ENCODE measurements at regions not wholly inside any gene's neighbourhood (a gene's known extent, or its start where the extent isn't known, plus 50 kb on each side); places are given as distances from the start of the nearest gene placed in this dataset.

DNA sequence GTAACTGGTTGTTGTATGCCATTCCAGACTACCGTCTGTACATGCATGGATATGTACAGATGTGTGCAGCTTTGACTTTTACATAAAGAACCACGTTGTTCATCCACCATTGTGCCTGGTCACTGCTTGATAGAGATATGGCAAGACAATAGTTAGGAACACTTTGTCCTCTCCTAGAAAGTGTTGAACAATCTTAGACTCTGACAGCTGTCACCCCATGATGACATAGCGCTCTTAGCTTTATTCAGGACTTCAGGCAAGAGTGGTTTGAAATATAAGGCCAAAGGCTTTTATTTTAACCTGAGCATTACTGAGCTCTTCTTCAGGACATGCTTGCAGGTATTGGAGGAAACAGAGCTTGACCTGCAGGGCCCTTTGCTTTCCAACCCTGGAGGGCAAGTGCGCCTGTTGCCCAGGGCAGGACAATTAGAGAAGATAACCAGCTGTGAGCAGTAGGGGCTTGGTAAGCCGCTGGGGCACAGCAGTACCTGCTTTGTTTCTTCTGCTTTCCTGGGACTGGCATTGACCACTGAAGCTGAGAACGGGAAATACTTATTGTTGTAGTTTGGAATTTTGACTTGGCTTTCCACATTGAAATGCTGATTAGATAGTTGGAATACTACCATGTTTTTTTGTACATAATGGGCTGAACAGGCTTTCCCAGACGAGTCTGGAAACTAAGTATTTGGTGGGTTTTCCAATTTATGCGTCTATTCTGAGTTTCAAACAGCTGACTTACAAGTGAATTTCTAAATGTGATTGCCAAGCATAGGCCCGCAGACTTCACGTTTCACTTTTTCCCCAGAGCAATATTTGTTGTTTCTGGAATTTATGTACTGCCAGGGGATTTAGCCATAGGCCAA lies 51.1 kb downstream of the GARRE1 start:
- in situ Hi-C loops (cut with HindIII; ENCODE audit: low sequenced_read_pairs), result no loop called here
- no peak for DNase-seq (ENCODE audit: low spot score)

DNA sequence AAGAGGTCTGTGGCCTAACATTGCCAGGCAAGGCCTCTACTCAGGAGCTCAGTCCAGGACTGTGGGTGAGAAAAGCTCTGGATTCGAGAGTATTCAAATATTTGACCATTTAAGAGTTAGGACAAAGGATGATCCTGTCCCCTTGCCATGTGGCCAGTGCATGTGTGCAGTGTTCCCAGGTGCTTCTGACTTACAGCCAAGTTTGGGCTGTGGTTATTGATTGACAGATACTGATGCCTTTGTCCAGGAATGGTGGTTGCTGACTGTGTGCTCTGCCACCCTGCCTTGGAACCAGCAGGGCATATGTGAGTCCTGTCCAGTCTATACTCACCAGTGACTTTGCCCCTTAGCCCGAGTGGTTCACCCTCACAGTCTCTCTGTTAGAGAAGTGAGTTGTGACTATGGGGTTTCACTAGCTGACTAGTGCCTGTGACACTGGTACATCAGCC lies 51.9 kb downstream of the GARRE1 start:
- DNase-seq (ENCODE audit: low spot score), result no peak
- in situ Hi-C loops (cut with HindIII; ENCODE audit: low sequenced_read_pairs), result no loop called here

DNA sequence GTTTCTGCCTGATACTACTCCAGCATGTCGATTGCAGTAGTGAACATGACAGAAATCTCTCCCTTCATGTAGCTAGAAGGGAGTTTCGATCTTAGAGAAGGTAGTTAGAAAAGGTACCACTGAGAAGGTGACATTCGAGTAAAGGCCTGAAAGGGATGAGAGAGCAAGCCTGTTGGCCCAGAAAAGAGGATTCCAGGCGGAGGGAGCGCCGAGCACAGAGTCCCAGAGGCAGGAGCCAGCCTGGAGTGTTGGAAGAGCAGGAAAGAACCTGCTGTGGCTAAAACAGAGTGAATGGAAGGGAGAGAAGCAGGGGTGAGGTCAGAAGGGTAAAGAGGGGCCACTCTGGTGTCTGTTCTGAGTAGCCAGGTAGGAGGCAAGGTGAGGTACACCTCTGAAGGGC lies 52.5 kb downstream of the GARRE1 start:
- no peak for DNase-seq (ENCODE audit: low spot score)
- in situ Hi-C loops (cut with HindIII; ENCODE audit: low sequenced_read_pairs), result no loop called here

DNA sequence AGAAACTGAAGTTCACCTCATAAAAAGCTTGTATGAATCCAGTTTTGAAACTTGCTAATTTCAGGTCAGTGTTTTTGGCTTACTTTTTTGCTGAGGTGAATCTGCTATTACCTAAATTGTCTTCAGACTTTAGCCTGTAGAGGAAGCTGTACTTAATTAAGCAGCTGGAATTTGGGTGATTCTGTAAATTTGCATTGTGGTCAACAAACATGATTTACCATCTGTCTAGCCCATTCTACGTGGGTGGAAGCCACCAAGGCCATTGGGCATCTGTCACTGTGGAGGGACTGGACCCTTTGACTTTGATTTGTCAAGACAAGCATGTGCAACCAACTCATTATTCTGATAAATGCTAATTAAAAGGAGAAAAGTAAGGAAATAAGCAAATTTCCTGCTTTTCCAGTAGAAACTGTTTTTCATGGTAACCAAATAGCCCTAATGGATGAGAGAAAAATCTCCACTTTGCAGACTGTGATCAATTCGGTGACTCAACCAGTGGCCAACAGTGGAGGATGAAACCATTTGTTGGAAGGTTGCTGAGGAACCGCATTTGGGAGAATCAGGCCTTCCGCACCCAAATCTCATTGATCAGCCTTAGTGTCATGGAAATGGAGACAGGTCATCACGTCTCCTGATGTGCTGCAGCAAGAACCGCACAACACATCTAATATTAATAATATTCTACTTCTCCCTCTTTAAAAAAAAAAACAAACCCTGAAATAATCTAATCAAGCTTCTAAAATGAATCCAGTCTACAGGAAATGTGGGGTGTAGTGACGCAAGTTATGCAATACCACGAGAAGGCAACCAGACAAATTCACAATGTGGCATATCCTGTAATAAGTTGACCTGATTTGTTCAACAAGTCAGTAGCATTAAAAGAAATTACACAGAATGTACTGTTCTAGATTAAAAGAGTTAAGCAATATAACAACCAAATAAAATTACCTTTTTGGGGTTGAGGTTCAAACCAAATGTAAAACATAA lies 54.3 kb downstream of the GARRE1 start:
- DNase-seq (ENCODE audit: low spot score), result no peak
- in situ Hi-C loops (cut with HindIII; ENCODE audit: low sequenced_read_pairs), result no loop called here

DNA sequence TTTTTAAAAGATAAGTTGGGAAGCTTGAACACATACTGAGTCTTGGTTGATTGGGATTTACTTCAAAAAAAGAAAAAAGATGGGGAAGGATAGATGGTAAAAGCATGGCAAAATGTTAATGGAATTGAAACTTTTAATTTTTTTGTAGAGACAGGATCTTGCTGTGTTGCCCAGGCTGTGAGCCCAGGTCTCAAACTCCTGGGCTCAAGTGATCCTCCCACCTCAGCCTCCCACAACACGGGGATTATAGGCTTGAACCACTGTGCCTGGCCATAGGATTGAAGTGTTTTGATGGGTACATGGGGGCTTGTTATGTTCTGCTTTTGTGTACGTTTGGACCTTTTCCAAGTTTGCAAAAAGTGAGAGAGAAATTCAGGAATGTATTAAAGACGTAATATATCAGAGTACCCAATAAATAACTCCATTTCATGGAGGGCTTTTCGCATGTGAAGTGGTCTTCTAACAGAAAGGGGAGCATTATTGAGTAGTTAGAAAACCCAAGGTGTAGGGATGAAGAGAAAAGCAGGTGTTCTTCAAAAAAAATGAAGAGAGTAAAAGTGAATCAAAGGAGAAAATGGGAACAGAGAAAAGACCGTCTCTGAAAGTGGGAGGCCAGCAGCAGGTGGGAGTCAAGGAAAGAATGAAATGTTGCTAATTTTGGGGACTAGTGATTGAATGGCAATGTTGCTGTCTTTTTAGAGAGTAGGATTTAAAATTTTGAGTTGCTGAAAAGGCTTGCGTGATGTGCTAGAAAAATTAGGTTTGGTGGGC lies 55.2 kb downstream of the GARRE1 start:
- in situ Hi-C loops (cut with HindIII; ENCODE audit: low sequenced_read_pairs), result no loop called here
- DNase-seq (ENCODE audit: low spot score), result no peak

DNA sequence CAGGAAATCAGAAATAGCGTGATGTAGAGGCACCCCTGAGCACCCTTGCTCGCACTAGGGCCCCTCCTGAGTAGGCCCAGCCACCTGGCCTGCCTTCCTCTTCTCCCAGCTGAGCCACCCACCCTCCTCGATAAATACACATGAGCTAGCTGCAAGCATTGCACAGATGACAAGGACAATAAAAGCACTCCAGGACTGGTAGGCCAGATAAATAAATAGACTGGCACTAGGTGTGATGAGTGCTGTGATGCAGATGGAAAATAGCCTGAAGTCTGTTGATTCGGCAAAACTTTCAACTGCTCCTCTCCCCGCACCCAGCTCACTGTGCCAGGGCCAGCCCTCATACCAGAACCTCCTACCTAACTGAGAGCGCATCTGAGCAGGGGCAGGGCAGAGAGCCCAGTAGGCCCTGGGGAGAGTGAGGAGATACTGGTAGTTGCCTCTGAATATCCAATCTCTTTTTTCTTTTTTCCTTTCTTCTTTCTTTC lies 54.5 kb upstream of the GPI start:
- in situ Hi-C loops (cut with HindIII; ENCODE audit: low sequenced_read_pairs), result no loop called here
- DNase-seq (ENCODE audit: low spot score), result peak; percentile 56

DNA sequence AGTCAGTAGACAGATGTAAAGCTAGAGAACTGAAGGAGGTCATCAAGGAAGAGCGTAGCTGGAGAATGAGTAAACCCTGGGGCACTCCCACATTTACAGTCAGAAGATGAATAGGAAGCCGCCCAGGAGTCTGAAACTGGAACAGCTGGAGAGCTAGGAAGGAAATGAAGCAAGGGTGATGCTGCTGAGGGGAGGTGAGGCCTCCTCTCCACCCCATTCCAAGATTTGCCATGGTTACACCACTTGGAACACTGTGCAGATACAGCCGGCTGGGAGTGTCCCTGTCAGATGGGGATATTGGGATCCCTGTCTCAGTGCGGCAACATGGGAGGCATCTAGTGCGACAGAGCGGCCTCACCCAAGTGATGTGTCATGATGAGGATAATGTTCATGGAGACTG lies 51.8 kb upstream of the GPI start:
- in situ Hi-C loops (cut with HindIII; ENCODE audit: low sequenced_read_pairs), result no loop called here
- no peak for DNase-seq (ENCODE audit: low spot score)

DNA sequence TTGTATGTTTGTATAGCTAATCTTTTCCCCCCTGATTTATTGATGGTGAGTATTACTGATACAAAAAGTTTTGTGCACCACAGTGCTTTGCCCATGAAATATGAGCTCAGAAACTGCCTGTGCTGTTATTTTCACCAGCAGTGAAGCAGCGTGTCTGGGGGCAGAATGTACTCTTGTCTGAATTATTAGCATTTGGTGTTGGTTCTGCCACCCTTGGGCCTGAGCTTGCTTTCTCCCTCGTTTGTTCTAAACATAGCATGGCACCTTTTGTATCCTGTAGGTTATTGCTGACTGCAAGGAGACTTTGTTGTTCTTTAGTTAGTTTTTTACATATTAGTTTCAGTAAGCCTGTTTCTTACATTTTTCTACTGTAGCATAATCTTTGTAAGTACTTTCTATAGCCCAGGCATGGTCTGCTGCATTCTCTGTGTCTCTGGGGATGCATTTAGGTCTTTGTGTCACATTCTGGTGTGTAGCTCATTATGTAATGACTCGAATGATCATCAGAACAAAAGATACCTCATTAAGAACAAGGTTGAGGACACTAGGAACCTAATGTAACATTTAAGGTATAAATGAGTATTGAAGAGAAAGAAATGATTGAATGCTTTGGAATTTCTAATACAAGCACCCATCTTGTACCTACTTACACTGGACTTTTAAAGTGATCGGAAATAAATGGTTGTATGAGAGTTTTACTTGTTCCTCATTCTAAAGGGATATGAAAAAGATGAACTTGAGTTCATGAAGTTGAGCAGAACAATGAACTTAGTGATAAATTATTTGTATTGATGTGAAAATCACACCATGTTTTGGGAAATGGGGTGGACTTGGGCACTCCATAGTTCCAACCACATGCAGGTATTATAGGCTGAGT lies 50.3 kb upstream of the GPI start:
- in situ Hi-C loops (cut with HindIII; ENCODE audit: low sequenced_read_pairs), result no loop called here

More for the DNA sequence above, 50.3 kb upstream of the GPI start:
- no peak for DNase-seq (ENCODE audit: low spot score)

Data from G401 (cell line).